ENCODE measurements at regions not wholly inside any gene's neighbourhood (a gene's known extent, or its start where the extent isn't known, plus 50 kb on each side); places are given as distances from the start of the nearest gene placed in this dataset.

DNA sequence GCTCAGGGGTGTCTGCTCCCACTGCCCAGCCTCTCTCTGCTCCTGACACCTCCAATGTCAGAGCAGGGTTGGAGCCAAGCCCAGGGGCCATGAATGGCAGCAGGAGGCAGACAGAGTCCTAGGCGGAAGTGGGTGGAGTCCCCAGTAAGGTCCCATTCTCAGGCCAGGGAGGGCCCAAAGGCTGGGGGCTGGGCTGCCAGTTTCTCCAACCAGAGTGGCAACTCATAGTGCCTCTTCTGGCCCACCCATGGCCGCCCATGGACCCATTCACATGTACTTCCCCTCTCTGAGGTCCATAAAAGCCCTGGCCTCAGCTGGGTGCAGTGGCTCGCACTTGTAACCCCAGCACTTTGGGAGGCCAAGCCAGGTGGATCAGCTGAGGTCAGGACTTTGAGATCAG, 261.8 kb upstream of the TNC start:
- H3K9me3 Mint-ChIP-seq: peaks cover 7 to 8% of the 10 kb centered on the region in 2 donors
- no peak overlapping the region for H3K27ac Mint-ChIP-seq
- ATAC-seq (replicated peaks): no peak
- no peaks in the 10 kb centered on the region for H3K36me3 Mint-ChIP-seq (ENCODE audit: insufficient read depth)
- no peak overlapping the region for H3K4me3 Mint-ChIP-seq
- peaks cover 0 to 10% of the 10 kb centered on the region in 2 donors for H3K27me3 Mint-ChIP-seq
- no peak for DNase-seq
- H3K4me1 Mint-ChIP-seq (ENCODE audit: low read depth in 2 of 2): no peaks in the 10 kb centered on the region

DNA sequence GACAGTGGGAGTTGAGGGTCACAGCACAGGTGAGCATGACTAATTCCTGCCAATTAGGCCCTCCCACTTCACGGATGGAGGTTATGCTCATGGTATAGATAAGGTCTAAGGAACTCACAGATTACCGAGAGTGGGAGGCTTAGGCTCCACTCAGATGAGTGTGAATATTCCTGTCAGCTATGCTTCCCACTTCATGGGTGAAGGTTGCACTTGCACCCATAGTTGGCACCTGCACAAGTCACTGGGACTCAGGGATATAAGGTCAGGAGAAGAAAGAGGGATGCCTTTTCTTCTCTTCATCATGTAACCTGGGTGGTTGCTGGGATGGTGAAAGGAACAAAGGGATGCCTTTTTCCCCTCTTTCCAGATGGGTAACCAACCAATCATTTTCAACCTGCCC, 264.9 kb upstream of the TNC start:
- H3K27me3 Mint-ChIP-seq: peaks cover 0 to 10% of the 10 kb centered on the region in 2 donors
- H3K27ac Mint-ChIP-seq: no peak overlapping the region
- no peak overlapping the region for H3K4me3 Mint-ChIP-seq
- no peaks in the 10 kb centered on the region for H3K36me3 Mint-ChIP-seq (ENCODE audit: insufficient read depth)
- ATAC-seq (replicated peaks): no peak
- H3K9me3 Mint-ChIP-seq: peaks cover 5 to 8% of the 10 kb centered on the region in 2 donors
- no peaks in the 10 kb centered on the region for H3K4me1 Mint-ChIP-seq (ENCODE audit: low read depth in 2 of 2)
- no peak for DNase-seq

DNA sequence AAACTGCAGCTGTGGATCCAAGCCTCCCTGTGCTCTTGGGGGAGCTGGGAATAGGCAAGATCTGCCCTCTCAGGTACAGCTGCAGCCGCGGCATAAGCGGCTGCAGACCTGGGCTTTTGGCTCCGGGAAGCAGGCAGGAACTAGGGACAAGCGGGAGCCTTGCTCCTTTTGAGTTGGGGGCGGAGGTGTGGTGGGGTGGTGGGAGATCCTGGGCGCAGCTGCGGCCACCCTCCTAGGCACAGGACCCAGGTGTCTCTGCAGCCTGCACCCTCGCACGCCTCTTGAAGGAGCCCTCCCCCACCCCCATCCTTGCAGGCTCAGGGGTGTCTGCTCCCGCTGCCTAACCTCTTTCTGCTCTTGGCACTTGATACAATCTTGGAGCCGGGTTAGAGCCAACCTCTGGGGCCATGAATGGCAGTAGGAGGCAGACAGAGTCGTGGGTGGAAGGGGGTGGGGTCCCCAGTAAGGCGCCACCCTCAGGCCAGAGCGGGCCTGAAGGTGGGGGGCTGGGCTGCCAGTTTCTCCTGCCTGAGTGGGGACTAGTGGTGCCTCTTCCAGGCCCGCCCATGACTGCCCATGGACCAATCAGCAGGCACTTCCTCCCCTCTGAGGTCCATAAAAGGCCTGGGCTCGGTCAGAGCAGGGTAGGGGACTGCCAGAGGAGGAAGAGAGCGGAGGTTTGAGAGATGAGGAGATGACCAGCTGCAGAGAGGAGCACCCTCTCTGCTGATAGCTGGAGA, 267.6 kb upstream of the TNC start:
- Mint-ChIP-seq H3K4me3 (no peak overlapping the region), H3K27me3 (peaks cover 0 to 10% of the 10 kb centered on the region in 2 donors), H3K27ac (no peak overlapping the region), H3K4me1 (ENCODE audit: low read depth in 2 of 2) (no peaks in the 10 kb centered on the region), H3K36me3 (ENCODE audit: insufficient read depth) (no peaks in the 10 kb centered on the region), H3K9me3 (peaks cover 5 to 8% of the 10 kb centered on the region in 2 donors)
- ATAC-seq (replicated peaks) (no peak), DNase-seq (no peak)

GRCh38 chr9:115386963-115387770, 269.2 kb upstream of the TNC start:
- ATAC-seq (replicated peaks) (no peak), DNase-seq (no peak)
- H3K4me3 Mint-ChIP-seq: no peak overlapping the region
- no peaks in the 10 kb centered on the region for H3K36me3 Mint-ChIP-seq (ENCODE audit: insufficient read depth)
- no peaks in the 10 kb centered on the region for H3K9me3 Mint-ChIP-seq
- H3K27ac Mint-ChIP-seq: no peak overlapping the region
- H3K4me1 Mint-ChIP-seq (ENCODE audit: low read depth in 2 of 2): no peaks in the 10 kb centered on the region
- peaks cover 0 to 9% of the 10 kb centered on the region in 2 donors for H3K27me3 Mint-ChIP-seq

DNA sequence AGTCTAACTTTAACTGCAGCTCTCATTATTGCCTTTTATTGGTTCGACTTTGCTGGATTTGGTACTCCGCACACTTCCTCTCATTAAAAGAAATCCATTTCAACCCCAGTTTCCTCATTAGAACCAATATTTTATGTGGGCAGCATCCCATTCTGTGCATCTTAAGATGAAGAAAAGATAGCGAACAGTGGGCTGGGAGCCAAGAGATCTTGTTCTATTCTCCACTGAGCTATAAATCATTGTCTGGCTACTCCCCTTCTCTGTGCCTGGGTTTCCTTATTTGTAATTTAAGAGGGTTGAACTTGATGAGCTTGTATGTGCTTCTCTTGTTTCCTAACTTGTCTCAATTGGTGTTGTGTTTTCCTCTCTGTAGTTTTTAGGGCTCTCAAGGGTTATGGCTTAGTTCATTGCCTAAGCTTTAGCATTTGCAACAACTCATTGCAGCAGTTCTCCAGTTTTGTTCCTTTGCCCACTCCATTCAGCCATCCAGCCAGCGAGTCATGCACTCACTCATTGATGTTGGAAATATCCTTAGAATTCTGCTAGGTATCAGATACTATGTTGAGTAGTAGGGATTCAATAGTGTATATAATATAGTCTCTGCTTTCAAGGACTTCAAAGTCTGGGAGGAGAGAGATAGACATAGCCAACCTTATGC, 273.3 kb upstream of the TNC start:
- no peak overlapping the region for H3K4me3 Mint-ChIP-seq
- DNase-seq (no peak), ATAC-seq (replicated peaks) (no peak)
- H3K9me3 Mint-ChIP-seq: no peaks in the 10 kb centered on the region
- H3K36me3 Mint-ChIP-seq (ENCODE audit: insufficient read depth): no peaks in the 10 kb centered on the region
- peaks cover 0 to 23% of the 10 kb centered on the region in 2 donors for H3K27me3 Mint-ChIP-seq
- H3K4me1 Mint-ChIP-seq (ENCODE audit: low read depth in 2 of 2): no peaks in the 10 kb centered on the region
- no peak overlapping the region for H3K27ac Mint-ChIP-seq

DNA sequence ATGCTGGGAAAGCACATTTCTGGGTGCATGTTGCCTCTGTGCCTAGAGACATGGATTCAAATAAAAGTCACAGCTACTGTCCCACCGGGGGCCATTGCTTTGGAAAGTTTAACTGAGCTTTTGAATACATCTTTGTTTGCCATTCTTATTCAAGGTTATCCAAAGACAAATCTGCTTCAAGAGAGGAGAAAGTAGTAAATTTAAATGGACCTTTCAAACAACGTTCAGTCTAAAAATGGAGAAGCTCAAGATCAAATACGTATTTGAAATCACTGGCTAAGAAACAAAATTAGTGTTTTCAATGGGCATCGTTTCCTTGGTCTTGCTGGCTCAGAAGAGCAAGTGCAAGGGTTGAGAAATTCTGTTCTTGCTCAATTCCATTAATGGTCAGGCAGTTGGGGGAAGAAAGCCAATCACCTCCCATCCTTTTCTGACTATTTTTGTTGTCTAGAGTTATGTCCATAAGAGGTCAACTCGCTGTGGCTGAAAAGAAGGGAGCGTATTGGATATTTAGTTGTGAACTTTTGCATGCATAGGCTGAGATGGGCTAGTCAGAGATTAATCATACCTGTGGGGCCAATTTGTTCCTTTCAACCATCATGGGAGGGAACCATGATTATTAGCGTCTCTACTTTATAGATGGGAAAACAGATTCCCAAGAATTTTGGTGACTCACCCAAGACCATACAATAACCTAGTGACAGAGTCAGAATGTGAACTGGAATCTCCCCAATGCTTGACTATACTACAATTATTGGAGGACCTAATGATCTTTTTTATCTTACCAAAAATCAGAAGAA, 276.2 kb upstream of the TNC start:
- peaks cover 0 to 45% of the 10 kb centered on the region in 2 donors for H3K27me3 Mint-ChIP-seq
- H3K4me1 Mint-ChIP-seq (ENCODE audit: low read depth in 2 of 2): no peaks in the 10 kb centered on the region
- no peak overlapping the region for H3K4me3 Mint-ChIP-seq
- DNase-seq (no peak), ATAC-seq (replicated peaks) (no peak)
- no peak overlapping the region for H3K27ac Mint-ChIP-seq
- no peaks in the 10 kb centered on the region for H3K9me3 Mint-ChIP-seq
- H3K36me3 Mint-ChIP-seq (ENCODE audit: insufficient read depth): no peaks in the 10 kb centered on the region

DNA sequence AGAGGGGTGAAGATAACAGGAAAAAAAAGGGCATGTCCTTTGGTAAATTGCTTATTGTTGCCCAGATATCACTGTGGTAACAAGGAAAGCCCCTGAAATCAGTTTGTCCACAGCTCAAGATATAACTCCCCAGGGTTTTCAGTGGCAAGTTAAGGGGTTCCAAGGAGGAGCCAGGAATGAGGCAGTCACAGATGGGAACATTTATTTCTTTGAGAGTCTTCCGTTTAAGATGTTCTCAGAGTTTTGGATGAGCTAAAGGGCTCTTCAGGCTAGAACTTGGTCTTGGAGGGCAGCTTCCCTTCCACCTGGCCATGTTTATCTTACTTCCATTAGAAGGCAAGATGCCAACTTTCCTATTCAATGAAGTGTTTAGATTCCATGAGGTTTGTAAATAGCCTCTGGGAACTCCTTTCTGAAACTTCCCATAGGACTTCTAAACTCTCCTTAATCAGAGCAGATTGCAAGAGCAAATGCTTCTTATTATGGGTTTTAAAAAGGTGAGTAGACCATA, 277.6 kb upstream of the TNC start:
- no peak for ATAC-seq (replicated peaks)
- Mint-ChIP-seq H3K9me3 (no peaks in the 10 kb centered on the region), H3K27me3 (peaks cover 0 to 51% of the 10 kb centered on the region in 2 donors), H3K4me3 (no peak overlapping the region), H3K36me3 (ENCODE audit: insufficient read depth) (no peaks in the 10 kb centered on the region), H3K27ac (no peak overlapping the region), H3K4me1 (ENCODE audit: low read depth in 2 of 2) (no peaks in the 10 kb centered on the region)
- no peak for DNase-seq

DNA sequence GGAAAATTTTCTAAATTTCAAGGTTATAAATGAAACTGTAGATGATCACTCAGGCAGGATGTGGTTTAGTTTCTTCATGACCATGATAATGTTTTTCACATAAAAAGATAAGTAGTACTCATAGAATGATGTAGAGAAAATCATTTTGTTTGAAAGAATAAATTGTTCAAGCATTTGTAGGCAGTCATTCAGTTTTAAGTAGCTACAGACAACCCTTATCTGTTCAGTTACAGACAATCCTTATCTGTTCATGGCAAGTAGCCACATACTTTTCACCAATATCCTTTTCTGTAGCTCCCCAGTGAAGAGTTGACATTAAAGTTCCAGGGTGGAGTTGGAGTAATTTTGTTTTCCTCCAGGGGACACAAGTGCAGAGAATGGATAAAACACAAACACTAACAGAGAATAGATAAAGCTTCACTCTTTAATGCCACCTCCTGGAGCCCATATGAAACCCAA, 278.1 kb upstream of the TNC start:
- no peak overlapping the region for H3K27ac Mint-ChIP-seq
- ATAC-seq (replicated peaks): no peak
- no peak overlapping the region for H3K4me3 Mint-ChIP-seq
- H3K4me1 Mint-ChIP-seq (ENCODE audit: low read depth in 2 of 2): no peaks in the 10 kb centered on the region
- DNase-seq: no peak
- peaks cover 0 to 2% of the 10 kb centered on the region in 2 donors for H3K9me3 Mint-ChIP-seq
- H3K36me3 Mint-ChIP-seq (ENCODE audit: insufficient read depth): no peaks in the 10 kb centered on the region
- H3K27me3 Mint-ChIP-seq: peaks cover 0 to 56% of the 10 kb centered on the region in 2 donors

- H3K9me3 Mint-ChIP-seq: peaks cover 0 to 2% of the 10 kb centered on the region in 2 donors
These were observed 279.8 kb upstream of the TNC start for GRCh38 chr9:115397591-115398312.

GRCh38 chr9:115398313-115398650, 280.3 kb upstream of the TNC start:
- no peak for DNase-seq
- Mint-ChIP-seq H3K27ac (no peak overlapping the region), H3K9me3 (peaks cover 0 to 2% of the 10 kb centered on the region in 2 donors), H3K4me3 (no peak overlapping the region), H3K36me3 (ENCODE audit: insufficient read depth) (no peaks in the 10 kb centered on the region), H3K4me1 (ENCODE audit: low read depth in 2 of 2) (no peaks in the 10 kb centered on the region), H3K27me3 (peaks cover 0 to 47% of the 10 kb centered on the region in 2 donors)
- ATAC-seq (replicated peaks): no peak

More at GRCh38 chr9:115397591-115398312, 279.8 kb upstream of the TNC start:
- Mint-ChIP-seq H3K4me3 (no peak overlapping the region), H3K27ac (no peak overlapping the region), H3K36me3 (ENCODE audit: insufficient read depth) (no peaks in the 10 kb centered on the region), H3K4me1 (ENCODE audit: low read depth in 2 of 2) (no peaks in the 10 kb centered on the region), H3K27me3 (peaks cover 0 to 47% of the 10 kb centered on the region in 2 donors)
- no peak for ATAC-seq (replicated peaks)
- no peak for DNase-seq

DNA sequence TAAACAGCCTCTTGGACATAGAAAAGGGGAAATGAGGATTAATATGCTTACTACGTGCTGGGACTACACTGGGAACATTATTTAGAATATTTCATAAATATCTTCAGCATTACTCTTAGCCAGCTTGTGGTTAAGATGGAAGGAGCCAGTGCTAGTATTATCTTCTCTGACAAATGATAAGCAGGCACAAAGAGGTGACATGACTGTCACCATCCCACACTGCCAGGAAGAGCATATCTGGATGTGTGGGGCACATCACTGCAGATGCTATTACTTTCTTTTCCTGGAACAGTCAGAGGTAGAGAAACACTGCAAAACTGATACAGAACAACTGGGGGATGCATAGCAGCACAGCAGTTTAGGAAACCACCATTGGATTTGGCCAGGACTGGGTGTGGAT, 281.0 kb upstream of the TNC start:
- no peak for DNase-seq
- Mint-ChIP-seq H3K4me1 (ENCODE audit: low read depth in 2 of 2) (no peaks in the 10 kb centered on the region), H3K9me3 (peaks cover 0 to 2% of the 10 kb centered on the region in 2 donors), H3K4me3 (no peak overlapping the region), H3K27ac (no peak overlapping the region), H3K36me3 (ENCODE audit: insufficient read depth) (no peaks in the 10 kb centered on the region), H3K27me3 (peaks cover 0 to 47% of the 10 kb centered on the region in 2 donors)
- ATAC-seq (replicated peaks): no peak

DNA sequence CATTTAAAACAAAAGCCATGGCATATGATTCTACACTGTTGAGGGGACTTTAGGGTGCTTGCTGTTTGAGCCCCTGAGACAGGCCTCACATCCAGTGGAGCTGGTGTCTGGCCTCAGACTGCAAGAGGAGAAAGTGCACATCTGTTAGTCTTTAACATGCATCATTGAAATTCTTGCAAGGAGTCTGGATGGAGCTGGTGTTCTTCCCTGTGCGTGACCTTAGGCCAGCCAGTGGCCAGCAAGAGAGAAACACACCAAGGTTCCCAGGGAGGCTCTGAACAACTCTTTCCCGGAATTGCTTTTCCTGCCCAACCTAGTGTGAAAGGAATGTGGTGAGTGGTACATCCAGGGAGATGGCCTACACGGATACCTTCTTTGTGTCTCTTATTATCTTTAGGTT, 282.8 kb upstream of the TNC start:
- Mint-ChIP-seq H3K36me3 (ENCODE audit: insufficient read depth) (no peaks in the 10 kb centered on the region), H3K27me3 (peaks cover 0 to 37% of the 10 kb centered on the region in 2 donors), H3K27ac (no peak overlapping the region), H3K4me3 (no peak overlapping the region), H3K9me3 (peaks cover 0 to 2% of the 10 kb centered on the region in 2 donors), H3K4me1 (ENCODE audit: low read depth in 2 of 2) (no peaks in the 10 kb centered on the region)
- DNase-seq (no peak), ATAC-seq (replicated peaks) (no peak)

Measured in effector memory CD8-positive, alpha-beta T cell (primary cell).